ENCODE measurements at regions not wholly inside any gene's neighbourhood (a gene's known extent, or its start where the extent isn't known, plus 50 kb on each side); places are given as distances from the start of the nearest gene placed in this dataset.

DNA sequence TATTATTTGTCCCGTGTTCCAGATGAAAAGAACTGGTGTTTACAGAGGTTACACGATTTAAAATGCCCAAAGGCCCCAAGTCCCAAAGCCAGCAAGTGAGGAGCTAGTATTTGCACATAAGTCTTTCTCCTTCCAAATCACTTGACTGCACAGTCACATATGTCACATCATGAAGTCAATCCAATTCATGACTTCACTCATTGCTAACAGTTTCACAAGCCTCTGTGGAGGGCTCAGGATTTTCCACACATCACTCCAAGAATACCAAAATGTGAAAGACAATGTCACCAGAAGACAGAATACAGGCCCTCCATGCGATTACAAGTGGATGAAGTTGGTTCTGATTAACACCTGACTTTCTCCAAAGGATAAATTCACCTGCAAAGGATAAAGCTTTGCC, 283.1 kb upstream of the UBE2E2 start:
- no peak overlapping the region for H3K4me3 ChIP-seq (ENCODE audit: low read depth, low read length)
- TF ChIP-seq CTCF (IDR thresholded peaks at IDR 0.05; ENCODE audit: low read depth, low read length), result no peak

GRCh38 chr3:22922317-22922716, 280.8 kb upstream of the UBE2E2 start:
- no peak overlapping the region for H3K4me3 ChIP-seq (ENCODE audit: low read depth, low read length)
- no peak for TF ChIP-seq CTCF (IDR thresholded peaks at IDR 0.05; ENCODE audit: low read depth, low read length)

DNA sequence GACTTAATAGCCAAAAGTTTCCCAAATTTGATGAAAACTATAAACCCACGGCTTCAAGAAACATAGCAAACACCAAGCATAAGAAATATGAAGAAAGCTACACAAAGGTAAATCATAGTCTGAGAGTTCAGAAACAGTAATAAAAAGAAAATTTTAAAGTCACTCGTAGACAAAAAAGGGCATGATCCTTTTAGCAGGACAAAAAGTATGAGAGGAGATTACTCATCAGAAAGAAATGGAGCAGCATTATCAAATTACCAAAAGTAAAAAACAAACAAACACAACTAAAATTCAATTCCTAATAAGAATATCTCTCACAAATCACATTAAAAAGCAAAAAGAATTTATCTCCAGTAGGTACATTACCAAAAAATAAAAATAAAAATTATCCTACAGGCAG, 279.4 kb upstream of the UBE2E2 start:
- H3K4me3 ChIP-seq (ENCODE audit: low read depth, low read length), result no peak overlapping the region
- no peak for TF ChIP-seq CTCF (IDR thresholded peaks at IDR 0.05; ENCODE audit: low read depth, low read length)

DNA sequence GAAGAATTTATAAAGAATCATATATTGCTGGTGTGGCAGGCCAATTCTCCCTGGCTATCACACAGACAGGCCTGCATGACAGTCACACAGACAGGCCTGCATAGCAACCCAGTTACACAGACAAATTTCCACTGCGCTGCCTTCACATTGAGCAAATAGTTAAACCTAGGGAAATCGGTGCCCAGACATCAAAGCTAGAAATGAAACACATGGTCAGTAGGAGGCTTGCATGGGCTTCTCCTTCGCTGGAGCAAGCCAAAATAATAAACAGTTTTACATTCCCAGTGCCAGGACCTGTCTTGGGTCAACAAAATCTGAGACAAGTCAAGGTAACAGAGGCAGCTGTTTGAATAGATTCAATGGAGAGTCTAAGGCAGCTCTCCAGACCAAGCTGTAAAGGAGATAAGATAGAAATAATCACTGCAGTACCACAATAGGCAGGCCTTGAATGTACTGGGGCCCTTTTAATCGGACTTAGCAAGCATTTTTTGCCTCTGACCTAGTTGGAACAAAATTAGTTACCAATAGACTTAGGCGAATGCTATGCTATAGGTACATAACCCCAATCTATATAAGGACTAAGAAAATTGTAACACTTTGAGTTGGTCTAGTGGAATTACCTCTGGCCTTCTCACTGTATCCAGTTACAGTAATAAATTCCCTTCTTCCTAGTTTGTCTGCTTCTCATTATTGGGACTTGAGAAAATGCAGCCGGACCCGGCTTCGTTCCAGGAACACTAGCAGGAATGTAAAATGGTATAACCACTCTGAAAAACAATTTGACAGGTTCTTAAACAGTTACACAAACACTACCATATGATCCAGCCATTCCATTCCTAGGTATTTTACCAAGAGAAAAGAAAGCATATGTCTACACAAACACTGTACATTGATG, 274.7 kb upstream of the UBE2E2 start:
- no peak for TF ChIP-seq CTCF (IDR thresholded peaks at IDR 0.05; ENCODE audit: low read depth, low read length)
- H3K4me3 ChIP-seq (ENCODE audit: low read depth, low read length), result no peak overlapping the region

GRCh38 chr3:22933051-22933840, 269.9 kb upstream of the UBE2E2 start:
- TF ChIP-seq CTCF (IDR thresholded peaks at IDR 0.05; ENCODE audit: low read depth, low read length), result no peak
- H3K4me3 ChIP-seq (ENCODE audit: low read depth, low read length), result no peak overlapping the region

DNA sequence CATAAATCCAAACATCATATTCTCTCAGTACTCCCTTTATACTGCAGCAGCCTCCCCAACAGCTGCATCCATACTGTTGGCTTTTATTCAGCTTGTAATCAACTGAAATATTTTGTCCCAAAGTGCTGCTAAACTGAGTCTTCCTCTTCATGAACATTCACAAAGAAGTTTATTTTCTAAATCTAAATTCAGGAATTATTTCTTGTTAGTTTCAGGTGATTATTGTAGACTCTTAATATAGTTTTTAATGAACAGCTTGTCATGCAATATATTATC, 269.3 kb upstream of the UBE2E2 start:
- no peak overlapping the region for H3K4me3 ChIP-seq (ENCODE audit: low read depth, low read length)
- TF ChIP-seq CTCF (IDR thresholded peaks at IDR 0.05; ENCODE audit: low read depth, low read length), result no peak

- no peak overlapping the region for H3K4me3 ChIP-seq (ENCODE audit: low read depth, low read length)
- no peak for TF ChIP-seq CTCF (IDR thresholded peaks at IDR 0.05; ENCODE audit: low read depth, low read length)
Observed at GRCh38 chr3:22935040-22935439, 268.1 kb upstream of the UBE2E2 start.

All from WI38 (cell line).